ENCODE measurements at regions not wholly inside any gene's neighbourhood (a gene's known extent, or its start where the extent isn't known, plus 50 kb on each side); places are given as distances from the start of the nearest gene placed in this dataset.
"Not testable (repeated sequence)": the region's sequence is repeated elsewhere in the genome, so short reads cannot be mapped to it uniquely, and the experiment has no call there.

DNA sequence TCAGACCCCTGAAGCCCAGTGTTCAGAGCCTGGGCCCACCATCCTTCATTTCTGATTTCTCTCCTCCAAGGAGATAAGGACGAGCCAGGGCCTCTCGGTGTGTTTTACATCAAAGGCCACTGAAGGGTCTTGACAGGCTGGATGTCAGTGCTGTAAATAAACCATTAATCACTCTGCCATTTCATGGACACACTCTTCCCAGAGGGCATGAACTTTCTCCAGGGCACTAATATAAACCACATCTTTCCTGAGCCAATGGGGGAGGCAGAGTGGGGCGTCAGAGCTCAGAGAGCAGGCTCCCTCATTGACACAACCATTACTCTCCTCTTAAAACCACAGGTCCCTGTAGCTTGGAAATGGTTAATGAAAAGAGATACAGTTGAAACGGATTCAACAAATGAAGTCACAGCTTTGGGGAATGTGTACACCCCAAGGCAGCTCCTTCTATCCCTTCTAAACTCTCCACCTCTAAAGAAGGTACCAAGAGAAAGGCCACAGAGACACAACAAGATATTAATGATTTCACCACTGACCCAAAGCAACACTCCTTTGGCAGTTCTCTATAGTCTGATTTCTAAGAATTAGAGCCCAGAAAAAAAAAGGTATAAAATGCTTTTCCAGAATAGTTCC, 200.6 kb downstream of the CHIC2 start:
- no peak for DNase-seq

DNA sequence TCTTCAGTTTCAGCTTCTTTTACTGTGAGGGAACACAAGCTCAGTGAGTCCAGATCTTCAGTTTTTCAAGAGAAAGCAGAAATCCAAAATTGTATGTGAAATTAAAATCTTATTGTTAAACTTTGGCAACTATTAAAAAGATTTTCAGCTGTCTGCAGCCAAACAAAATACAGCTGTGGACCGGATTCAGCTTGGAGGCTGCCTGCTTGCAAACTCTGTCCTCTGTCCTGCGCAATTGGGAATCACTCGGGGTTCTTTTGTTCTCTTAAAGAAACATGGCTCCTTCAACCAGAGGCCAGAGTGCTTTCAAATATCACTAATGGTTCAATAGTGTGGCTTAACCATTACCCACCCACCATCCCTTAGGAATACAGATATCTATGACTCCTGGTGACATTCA, 201.2 kb downstream of the CHIC2 start:
- no peak for DNase-seq

DNA sequence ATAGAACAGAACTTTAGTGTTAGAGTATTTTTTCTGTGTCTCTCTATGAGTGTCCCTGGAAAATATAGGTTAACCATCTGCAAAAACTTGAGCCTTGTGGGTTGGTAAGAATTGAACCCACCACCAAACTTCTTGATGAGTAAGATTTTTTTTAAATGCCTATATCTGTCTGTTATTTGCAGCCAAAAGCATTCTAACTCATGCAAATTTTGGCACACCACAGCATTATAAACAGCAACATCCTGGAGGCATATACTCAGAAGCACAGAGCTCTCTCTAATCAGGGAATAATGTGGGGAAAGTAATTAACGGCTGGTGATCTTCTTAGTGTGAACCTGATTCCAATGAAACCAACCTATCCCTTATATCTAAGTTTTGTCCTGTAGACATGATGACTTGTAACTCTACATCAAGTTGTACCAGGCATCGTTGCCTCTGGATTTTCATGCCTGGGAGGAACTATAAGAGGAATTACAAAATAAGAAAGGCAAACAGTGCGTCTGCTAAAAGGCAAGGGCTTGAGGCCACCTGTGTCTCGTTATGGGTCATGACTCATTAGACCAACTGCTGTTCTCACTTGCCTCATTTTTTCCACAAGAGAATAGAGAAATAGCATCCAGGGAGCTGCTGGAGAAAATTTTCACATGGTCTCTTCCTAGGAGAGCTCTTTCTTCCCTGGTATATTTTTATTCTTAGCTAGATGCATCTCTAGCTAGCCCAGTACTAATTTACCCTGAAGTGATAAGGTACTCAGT, 202.4 kb downstream of the CHIC2 start:
- DNase-seq: peak; percentile 77

DNA sequence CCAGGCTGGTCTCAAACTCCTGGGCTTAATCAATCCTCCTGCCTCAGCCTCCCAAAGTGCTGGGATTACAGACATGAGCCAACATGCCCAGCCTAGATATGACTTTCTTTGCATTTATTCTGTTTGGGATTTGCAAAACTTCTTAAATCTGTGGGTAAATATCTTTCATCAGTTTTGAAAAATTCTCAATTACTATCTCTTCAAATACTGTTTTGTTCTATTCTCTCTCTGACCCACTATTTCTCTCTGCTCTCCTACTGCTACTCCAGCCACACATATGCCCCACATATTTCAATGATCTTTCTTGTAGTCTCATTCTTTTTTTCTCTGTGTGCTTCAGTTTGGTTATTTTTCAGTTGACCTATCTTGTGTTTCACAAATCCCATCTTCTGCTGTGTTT, 205.1 kb downstream of the CHIC2 start:
- no peak for DNase-seq

DNA sequence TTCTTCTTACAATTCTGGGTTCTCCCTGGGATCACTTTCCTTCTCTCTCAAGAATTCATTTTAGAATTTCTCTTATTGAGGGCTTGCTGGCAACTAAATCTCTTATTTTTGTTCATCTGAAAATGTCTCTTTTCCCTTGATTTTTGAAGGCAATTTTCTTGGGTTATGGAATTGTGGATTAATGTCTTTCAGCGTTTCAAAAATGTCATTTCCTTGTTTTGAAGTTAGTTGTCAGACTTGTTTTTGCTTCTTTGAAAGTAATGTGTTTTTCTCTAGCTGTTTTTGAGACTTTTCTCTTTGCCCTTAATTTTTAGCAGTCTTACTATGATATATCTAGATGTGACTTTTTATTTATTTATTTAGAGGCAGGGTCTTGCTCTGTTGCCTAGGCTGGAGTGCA, 205.7 kb downstream of the CHIC2 start:
- DNase-seq: no peak

DNA sequence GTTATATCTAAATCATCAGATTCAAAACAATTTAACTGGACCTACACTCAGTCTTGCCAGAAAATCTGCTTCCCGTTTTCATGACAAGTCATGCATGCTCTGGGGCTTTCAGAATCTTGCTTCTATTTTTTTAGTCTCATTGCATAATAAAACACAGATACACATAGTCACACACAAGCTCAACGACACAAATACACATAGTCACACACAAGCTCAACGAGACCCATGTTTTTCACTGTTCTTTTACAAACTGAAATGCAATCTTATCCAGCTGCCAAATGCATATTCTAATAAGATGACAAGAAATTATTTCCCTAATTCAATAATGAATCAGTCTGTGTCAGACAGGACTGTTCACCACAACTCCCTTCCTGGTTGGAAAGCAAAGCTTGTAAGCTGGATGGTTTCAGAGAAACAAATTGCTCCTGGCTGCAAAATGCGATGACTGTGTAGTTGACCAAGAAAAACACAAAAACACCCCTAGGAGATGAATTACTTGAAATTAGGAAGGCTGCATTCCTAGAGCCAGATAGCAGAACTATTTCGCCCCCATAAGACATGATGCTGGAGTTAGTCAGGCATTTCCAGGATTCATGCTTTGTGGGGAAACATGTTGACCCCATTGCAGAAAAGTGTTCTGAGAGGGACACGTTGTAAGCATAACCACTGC, 208.7 kb downstream of the CHIC2 start:
- peak; percentile 87 for DNase-seq

DNA sequence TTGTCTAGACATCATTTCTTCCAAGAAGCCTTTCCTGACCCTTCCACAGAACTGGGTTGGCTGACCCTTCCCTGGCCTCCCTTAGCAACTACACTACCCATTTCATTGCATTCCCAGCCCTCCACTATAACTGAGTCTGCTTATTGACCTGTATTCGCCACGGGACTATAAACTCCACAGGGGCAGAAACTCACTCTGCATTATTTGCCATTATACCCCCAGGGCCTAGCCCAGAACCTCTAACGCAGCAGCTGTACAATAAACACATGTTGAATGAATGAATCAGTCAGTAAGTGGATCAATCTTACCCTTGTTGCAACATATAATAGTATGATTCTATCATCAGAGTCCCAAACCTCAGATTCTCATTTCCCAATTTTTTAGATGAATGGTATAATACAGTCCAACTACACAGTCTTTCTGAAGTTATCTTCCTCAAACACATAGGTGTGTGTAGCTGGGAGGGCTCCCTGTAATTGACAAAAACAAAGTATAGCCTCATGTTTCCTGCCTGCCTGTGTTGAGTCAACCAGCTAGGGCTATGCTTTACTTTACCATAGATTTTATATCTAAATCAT, 209.3 kb downstream of the CHIC2 start:
- peak; percentile 83 for DNase-seq

DNA sequence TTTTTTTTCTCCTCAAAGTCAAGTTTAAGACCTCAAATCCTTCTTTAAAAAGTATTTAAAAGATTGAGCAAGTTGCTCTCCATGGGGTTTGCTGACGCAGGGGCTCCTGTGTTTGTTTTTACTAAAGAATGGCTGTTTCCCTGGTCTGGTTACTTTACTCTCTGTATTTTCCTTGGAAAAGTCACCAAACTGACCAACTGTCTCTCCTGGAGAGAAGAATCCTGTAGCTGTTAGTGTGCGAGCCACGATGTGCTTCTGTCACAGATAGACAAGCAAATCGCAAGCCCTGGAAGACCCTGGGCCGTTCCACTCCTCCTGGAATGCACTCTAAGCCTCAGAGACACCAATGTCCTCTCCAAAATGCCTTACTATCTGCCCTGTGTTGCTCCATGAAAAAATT, 212.1 kb downstream of the CHIC2 start:
- DNase-seq: no peak

DNA sequence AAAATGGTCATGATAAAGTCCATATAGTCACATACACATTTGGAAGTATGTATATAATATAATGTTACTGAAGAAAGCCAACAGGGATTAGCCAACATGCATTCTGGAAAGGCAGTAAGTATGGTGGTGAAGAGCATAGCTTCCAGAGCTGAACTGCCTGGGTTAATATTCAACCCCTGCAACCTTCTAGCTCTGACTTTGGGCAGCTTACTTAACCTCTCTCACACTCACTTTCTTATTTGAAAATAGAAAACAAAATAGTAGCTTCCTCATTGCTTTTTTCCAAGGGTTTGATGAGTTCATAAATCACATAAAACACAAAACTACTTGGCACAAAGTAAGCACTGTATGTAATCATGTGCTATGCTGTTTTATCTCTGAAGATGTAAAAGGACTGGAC, 216.4 kb downstream of the CHIC2 start:
- no peak for DNase-seq

DNA sequence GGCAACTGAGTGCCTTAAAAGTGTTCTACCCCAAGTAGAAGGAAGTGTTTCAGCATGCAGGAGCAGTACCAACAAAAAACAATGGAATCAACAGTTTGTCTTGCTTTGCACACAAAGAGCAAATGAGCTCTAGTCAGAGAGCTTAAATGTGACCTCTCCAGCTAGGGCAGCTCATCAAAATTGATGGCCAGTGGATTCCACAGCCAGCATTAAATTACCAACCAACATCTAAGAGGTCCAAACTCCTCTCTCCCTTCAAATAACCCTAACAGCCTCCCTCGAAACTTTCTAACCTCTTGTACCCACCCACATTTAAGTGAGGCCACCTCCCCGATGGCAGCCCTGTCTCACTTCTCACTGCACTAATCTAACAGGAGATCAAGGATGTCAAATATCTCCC, 219.9 kb downstream of the CHIC2 start:
- no peak for DNase-seq

DNA sequence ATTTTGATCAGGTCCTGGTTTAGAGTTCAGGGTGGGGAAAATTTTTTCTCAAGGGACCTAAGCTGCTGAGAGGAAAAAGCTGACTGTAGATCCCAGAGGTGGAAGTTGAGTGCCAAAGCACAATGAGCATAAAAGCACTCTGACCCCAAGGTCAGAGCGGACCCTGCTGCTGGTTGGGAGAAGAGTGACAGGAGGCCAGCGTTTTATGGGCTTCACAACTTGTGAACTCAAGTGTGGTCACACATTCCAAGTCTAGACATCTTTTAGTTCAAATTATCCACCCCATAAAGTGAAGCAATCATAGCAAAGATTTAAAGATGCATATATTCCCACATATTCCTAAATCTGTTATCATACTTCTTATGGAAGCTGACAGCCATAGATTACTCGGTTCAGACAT, 220.3 kb downstream of the CHIC2 start:
- DNase-seq: no peak

DNA sequence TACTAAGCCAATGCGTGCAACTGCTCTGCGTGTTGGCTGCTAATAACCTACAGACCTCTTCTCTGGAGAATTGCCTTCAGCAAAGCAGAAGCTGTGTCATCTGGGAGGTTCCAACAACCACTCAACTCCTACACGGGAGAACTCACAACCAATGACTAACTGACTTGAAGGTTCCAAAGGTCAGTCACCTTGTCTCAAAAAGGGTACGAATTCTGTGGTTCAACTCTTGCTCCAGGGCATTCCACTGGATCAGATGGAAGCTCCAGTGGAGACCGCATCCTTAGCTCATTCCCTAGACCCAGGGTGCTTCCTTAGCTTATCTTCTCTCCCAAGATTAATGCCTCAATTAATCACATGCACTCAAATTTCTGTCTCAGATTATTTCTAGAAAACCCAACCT, 222.7 kb downstream of the CHIC2 start:
- DNase-seq: no peak

DNA sequence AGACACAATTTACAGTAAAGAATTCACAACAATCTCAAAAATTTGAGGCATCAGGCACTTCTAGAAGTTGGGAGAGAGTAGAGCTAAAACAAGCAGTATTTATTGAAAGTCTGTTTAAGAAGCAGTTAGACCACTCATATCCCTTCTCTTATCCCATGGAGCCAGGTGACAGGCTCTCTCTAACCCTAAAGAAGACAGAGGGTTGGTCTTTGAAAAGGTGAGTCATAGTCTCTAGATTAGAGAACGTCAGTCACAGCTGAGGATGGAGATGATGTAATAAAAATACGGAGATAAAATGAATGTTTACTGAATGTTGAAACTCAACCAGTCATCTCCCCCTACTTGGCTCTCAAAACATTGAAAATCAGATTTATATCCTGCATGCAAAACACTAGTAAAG, 223.8 kb downstream of the CHIC2 start:
- peak; percentile 8 for DNase-seq

DNA sequence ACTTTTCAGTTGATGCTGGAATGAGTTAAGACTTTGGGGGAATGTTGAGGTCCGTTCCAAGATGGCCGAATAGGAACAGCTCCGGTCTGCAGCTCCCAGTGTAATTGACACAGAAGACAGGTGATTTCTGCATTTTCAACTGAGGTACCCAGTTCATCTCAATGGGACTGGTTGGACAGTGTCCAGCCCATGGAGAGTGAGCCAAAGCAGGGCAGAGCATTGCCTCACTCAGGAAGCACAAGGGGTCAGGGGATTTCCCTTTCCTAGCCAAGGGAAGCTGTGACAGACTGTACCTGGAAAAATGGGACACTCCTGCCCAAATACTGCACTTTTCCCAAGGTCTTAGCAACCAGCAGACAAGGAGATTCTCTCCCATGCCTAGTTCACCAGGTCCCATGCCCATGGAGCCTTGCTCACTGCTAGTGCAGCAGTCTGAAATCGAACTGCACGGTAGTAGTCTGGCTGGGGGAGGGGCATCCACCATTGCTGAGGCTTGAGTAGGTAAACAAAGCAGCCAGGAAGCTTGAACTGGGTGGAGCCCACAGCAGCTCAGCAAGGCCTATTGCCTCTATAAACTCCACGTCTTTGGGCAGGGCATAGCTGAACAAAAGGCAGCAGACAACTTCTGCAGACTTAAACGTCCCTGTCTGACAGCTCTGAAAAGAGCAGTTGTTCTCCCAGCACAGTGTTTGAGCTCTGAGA, 231.0 kb downstream of the CHIC2 start:
- not testable (repeated sequence) for DNase-seq

DNA sequence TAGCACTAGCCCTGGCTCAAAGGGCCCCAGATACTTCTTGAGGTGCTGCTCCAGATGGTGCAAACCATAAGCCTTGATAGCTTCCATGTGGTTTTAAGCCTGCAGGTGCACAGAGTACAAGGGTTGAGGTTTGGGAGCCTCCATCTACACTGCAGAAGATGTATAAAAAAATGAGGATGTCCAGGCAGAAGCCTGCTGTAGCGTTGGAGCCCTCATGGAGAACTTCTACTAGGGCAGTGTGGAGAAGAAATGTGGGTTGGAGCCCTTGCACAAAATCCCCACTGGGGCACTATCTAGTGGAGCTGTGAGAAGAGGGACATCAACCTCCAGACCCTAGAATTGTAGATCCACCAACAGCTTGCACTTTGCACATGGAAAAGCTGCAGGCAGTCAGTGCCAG, 231.9 kb downstream of the CHIC2 start:
- DNase-seq: no peak

DNA sequence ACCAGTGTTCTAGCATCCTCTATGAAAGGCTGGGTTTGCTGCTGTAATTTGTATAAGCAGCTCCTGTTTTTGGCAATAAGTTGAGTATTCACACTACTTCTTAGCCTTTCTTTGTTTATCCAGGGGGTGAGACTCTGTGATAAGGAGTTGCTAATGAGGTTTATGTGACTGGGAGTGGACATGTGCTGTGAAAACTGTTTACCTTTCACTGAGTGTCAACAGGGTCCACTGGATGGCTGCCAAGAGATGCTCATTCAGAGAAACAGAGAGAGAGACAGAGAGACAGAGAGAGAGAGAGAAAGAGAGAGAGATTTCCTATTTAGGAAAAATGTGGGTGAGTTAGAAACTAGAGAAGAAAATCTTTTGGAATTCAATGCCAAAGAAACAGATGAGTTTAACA, 233.9 kb downstream of the CHIC2 start:
- no peak for DNase-seq

DNA sequence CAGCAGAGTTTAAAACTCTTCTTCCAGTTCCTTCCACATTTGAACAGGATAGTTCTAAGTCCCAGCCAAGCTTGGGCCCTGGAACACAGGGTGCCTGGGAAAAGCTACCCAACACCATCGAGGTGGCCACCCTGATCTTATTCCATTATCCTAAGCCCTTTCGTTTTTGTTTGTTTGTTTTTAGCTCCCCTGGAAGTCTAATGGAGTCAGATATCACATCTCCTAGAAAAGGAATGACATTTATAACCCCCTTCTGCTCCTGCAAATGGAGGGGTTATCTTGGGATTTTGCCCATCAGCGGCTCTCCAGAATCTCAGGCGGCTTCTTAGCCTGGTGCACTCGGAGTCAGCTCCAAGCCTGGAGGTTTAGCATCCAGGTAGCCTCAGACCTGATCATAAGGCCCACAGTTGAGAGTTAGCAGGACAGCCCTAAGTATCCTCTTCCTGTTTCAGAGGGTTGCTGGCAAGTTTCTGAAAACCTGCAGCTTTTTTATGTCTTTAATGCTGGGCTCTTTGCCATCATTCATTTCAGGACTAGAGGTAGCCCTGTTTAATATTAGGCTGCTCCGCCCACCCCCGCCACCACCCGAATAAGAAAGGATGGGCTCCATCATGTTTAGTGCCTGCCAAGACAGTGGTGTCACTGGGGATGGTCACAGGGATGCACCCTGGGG, 230.0 kb upstream of the LNX1 start:
- DNase-seq: no peak

DNA sequence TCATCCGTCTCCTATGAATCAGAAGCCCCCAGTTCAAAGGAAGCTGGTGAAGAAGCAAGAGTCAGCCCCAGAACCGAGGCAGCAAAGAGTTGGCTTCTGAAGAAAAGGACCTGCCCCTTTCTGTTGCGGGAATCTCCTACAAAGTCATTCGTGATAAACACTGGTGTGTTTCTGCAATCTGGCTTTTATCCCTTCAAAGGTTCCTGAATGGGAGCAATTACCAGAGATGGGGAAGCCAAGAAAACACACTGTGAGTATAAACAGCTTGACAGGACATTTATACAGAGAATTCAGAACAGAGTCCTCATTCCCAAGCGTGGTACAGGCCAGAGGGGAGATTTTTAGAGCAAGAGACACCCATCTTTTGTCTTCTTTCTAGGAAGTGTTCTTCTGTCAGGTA, 226.8 kb upstream of the LNX1 start:
- no peak for DNase-seq

DNA sequence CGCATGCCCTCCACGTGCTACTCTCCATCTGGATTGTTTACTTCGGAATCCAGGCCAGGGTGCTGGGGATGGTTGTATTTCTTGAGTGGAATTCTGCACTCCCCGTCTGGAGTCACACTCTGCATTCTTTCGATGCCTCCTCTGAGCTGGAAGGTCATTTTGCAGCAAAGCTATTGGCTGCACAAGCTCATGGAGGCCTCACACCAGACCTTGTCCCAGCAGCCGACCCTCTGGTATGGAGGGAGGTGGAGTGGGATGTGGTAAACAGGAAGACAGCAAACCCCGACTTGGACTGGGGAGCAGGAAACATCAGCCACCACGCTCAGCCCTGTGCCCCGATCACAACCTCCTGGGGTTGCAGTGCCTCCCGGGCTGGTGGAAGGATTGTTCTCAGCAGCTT, 225.3 kb upstream of the LNX1 start:
- DNase-seq: no peak

DNA sequence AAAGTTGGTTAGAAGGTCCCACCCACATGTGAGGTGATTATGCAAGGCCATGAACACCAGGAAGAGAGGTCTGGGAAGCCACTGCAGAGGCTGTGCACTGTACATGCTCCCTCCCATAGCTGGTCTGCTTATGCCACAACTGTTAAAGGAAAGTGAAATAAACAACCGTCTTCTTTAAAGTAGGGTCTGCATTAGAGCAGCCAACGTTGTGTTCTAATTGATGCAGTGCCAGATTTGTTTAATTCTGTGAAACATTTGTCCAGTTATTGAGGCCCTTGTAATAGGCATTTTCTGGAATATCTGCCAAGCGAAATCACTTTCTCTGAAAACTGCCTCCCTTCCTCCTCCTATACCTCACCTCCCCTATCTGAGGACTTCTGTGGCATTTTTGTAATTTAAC, 224.0 kb upstream of the LNX1 start:
- DNase-seq: no peak

DNA sequence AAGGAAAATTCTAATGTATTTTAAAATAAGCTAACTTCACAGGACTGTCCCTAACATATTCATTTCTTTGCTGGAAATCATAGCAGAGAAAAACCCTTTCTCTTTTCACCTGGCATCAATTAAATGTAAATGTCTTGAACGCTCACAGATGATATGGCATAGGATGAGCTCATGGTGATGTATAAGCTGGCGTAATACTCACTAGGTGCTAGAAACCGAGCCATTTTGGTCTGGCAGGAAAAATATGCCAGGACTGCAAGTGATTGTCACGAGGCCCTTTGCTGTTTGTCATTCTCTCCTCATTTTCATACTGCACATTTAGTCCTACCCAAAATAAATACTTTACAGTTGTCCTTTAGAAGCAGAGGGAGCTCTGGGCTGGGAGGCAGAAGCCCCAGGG, 222.7 kb upstream of the LNX1 start:
- no peak for DNase-seq

DNA sequence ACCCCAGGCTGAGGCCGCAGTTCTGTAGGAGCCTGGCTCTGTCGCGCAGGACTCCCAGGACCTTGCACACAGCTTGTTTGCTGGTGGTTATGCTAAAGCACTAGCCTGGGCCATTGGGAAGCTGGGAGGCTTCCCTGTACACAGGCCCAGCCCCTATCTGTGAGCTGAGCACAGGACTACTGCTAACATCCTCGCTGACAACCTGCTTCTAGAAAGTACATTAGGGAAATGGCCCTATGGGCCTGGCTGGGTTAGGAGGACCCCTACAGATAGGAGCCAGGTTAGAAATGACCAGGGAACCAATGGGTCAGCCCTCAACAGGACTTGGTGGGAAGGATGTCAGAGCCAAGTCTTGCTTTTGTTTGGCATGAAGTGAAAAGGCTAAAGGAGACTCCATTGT, 219.4 kb upstream of the LNX1 start:
- DNase-seq: no peak

DNA sequence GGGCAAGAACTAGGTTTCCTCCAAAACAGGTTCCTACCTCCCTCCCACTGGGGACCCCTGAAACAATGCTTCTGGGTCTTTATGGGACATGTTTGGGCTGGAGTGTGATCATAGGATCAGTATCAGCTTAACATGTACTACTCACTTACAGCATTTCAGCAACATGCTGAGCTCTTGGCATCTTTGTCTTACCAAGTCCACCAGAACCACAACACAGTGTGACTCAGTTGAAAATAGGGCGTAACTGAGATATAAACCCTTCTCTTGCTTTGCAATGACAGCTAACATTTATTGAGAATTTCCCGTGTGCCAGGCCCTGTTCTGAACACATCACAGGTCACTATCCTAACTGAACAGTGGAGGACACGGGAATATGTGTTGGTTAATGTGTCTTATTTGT, 218.5 kb upstream of the LNX1 start:
- no peak for DNase-seq

All from MV-4-11 (cell line).